HL-60 (cell line): ENCODE measurements at regions not wholly inside any gene's neighbourhood (a gene's known extent, or its start where the extent isn't known, plus 50 kb on each side); places are given as distances from the start of the nearest gene placed in this dataset.

Source experiments
- DNase-seq, 2 experiments: peaks; one replicate each; pipeline ENCODE4 v3.0.0-alpha.2; 2010 to 2020; ENCODE audit warnings: low read depth in 1 of 2, low spot score in 1 of 2
- H3K27ac ChIP-seq: fragments of 250-450 bp; sonication (Bioruptor Pico); replicated peaks from 2 replicates; pipeline ENCODE4 v1.5.1; 2020; ENCODE audit warnings: mild to moderate bottlenecking, moderate library complexity
- H3K27me3 ChIP-seq: fragments of 250-450 bp; sonication (Bioruptor Pico); 2 replicates; pipeline ENCODE4 v1.5.1; 2021; ENCODE audit warnings: mild to moderate bottlenecking, moderate library complexity; ENCODE audit not compliant: insufficient read depth, poor library complexity, severe bottlenecking
- H3K4me3 ChIP-seq: replicated peaks from 2 replicates; pipeline ENCODE4 v1.5.1; 2011; ENCODE audit warnings: mild to moderate bottlenecking, control low read depth, low read length; ENCODE audit not compliant: insufficient read depth
- GABPA ChIP-seq: IDR thresholded peaks from 2 replicates; pipeline ENCODE4 v1.6.1; 2012; ENCODE audit warnings: low read depth
- POLR2AphosphoS5 ChIP-seq: IDR thresholded peaks from 2 replicates; pipeline ENCODE4 v1.6.1; 2012; ENCODE audit warnings: low read depth
- SPI1 ChIP-seq: IDR thresholded peaks from 2 replicates; pipeline ENCODE4 v1.6.1; 2012; ENCODE audit warnings: low read depth, mild to moderate bottlenecking, borderline replicate concordance
- TF ChIP-seq, protein P1 (sequence below): IDR thresholded peaks from 2 replicates; pipeline ENCODE4 v1.6.1; 2012; ENCODE audit warnings: low read depth; ENCODE audit not compliant: insufficient replicate concordance
- TF ChIP-seq, protein P2 (sequence below): IDR thresholded peaks from one replicate; pipeline ENCODE4 v1.5.1; 2011; ENCODE audit warnings: low read length, control low read depth, inconsistent platforms; ENCODE audit not compliant: insufficient read depth

DNA sequence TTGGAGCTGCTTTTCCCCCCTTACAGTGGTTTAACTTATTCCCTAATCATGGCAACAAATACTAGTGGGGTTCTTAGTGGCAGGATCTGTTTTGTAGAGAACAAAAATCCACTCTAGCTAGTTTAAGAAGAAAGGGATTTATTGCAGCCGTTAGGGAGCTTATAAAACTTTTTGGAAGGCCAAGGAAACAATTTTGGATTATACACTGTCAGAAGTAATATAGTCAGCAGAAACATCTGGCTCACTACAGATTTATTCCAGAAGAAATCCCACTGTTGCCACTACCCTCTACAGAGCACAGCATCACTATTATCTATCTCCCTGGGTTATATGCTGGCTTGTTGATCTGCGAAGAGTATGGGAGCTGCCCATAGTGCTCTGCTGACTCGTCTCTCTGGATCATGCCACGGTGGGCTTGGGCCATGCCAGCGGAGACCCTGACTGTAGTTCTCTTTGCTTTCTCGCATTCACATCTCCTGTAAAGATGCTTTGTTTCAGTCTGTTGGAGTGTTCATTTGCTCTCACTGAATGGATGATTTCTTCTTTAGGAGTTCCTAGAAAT is 107.5 kb downstream of the ODF2L start:
- no peak for DNase-seq
- no peak overlapping the region for H3K27ac ChIP-seq
- no peak for TF ChIP-seq POLR2AphosphoS5
- TF ChIP-seq, protein P1, sequence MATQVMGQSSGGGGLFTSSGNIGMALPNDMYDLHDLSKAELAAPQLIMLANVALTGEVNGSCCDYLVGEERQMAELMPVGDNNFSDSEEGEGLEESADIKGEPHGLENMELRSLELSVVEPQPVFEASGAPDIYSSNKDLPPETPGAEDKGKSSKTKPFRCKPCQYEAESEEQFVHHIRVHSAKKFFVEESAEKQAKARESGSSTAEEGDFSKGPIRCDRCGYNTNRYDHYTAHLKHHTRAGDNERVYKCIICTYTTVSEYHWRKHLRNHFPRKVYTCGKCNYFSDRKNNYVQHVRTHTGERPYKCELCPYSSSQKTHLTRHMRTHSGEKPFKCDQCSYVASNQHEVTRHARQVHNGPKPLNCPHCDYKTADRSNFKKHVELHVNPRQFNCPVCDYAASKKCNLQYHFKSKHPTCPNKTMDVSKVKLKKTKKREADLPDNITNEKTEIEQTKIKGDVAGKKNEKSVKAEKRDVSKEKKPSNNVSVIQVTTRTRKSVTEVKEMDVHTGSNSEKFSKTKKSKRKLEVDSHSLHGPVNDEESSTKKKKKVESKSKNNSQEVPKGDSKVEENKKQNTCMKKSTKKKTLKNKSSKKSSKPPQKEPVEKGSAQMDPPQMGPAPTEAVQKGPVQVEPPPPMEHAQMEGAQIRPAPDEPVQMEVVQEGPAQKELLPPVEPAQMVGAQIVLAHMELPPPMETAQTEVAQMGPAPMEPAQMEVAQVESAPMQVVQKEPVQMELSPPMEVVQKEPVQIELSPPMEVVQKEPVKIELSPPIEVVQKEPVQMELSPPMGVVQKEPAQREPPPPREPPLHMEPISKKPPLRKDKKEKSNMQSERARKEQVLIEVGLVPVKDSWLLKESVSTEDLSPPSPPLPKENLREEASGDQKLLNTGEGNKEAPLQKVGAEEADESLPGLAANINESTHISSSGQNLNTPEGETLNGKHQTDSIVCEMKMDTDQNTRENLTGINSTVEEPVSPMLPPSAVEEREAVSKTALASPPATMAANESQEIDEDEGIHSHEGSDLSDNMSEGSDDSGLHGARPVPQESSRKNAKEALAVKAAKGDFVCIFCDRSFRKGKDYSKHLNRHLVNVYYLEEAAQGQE: no peak
- TF ChIP-seq, protein P2, sequence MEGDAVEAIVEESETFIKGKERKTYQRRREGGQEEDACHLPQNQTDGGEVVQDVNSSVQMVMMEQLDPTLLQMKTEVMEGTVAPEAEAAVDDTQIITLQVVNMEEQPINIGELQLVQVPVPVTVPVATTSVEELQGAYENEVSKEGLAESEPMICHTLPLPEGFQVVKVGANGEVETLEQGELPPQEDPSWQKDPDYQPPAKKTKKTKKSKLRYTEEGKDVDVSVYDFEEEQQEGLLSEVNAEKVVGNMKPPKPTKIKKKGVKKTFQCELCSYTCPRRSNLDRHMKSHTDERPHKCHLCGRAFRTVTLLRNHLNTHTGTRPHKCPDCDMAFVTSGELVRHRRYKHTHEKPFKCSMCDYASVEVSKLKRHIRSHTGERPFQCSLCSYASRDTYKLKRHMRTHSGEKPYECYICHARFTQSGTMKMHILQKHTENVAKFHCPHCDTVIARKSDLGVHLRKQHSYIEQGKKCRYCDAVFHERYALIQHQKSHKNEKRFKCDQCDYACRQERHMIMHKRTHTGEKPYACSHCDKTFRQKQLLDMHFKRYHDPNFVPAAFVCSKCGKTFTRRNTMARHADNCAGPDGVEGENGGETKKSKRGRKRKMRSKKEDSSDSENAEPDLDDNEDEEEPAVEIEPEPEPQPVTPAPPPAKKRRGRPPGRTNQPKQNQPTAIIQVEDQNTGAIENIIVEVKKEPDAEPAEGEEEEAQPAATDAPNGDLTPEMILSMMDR: no peak
- no peak for TF ChIP-seq GABPA
- no peak for TF ChIP-seq SPI1
- no peaks in the 10 kb centered on the region for H3K27me3 ChIP-seq
- H3K4me3 ChIP-seq: no peak overlapping the region

GRCh38 chr1:86285796-86286195 is 110.3 kb downstream of the ODF2L start:
- H3K4me3 ChIP-seq: no peak overlapping the region
- DNase-seq: no peak
- TF ChIP-seq, protein P1: no peak
- TF ChIP-seq SPI1: no peak
- no peak for TF ChIP-seq POLR2AphosphoS5
- TF ChIP-seq, protein P2: no peak
- no peak for TF ChIP-seq GABPA
- no peak overlapping the region for H3K27ac ChIP-seq
- no peaks in the 10 kb centered on the region for H3K27me3 ChIP-seq

DNA sequence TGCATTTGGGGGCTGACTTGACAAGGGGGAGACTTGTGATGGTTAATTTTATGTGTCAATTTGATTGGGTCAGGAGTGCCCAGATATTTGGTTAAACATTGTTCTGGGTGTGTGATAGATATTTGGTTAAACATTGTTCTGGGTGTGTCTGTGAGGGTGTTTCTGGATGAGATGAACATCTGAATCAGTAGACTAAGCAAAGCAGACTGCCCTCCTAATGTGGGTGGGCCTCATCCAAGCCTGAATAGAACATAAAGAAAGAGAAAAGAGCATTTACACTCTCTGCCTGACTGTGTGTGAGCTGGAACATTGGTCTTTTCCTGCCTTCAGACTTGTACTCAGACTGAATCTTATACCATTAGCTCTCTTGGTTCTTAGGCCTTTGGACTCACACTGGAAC is 113.5 kb downstream of the ODF2L start:
- Histone ChIP-seq H3K27ac (no peak overlapping the region), H3K27me3 (no peaks in the 10 kb centered on the region), H3K4me3 (no peak overlapping the region)
- no peak for DNase-seq
- TF ChIP-seq, protein P2: no peak
- TF ChIP-seq POLR2AphosphoS5 (no peak), SPI1 (no peak), GABPA (no peak)
- TF ChIP-seq, protein P1: no peak
